GM23338 (cell line): ENCODE measurements at regions not wholly inside any gene's neighbourhood (a gene's known extent, or its start where the extent isn't known, plus 50 kb on each side); places are given as distances from the start of the nearest gene placed in this dataset.

Experiments used
- CREB1 ChIP-seq: fragments of 250-450 bp; sonication (Bioruptor Pico); IDR thresholded peaks from 2 replicates; pipeline ENCODE4 v1.5.0; 2020; ENCODE audit warnings: low read depth, mild to moderate bottlenecking, moderate library complexity
- EZH2 ChIP-seq: fragments of 200-600 bp; sonication (generic); IDR thresholded peaks from one replicate; pipeline ENCODE4 v1.8.0; 2017; ENCODE audit warnings: antibody characterized with exemption, mild to moderate bottlenecking, low read depth; ENCODE audit not compliant: unreplicated experiment
- EZH2phosphoT487 ChIP-seq: fragments of 200-600 bp; sonication (generic); IDR thresholded peaks from one replicate; pipeline ENCODE4 v1.8.1; 2018; ENCODE audit warnings: antibody characterized with exemption; ENCODE audit not compliant: unreplicated experiment
- JUNB ChIP-seq: IDR thresholded peaks from one replicate; pipeline ENCODE4 v1.6.1; 2016; ENCODE audit warnings: antibody characterized with exemption; ENCODE audit not compliant: unreplicated experiment
- POLR2AphosphoS5 ChIP-seq: IDR thresholded peaks from 2 replicates; pipeline ENCODE4 v1.6.1; 2016; ENCODE audit warnings: antibody characterized with exemption, low read depth
- ZNF331 ChIP-seq: fragments of 250-450 bp; sonication (Bioruptor Pico); IDR thresholded peaks from 2 replicates; pipeline ENCODE4 v1.5.0; 2020; ENCODE audit warnings: low read depth, mild to moderate bottlenecking, moderate library complexity
- TF ChIP-seq, protein P1 (sequence below), 2 experiments: fragments of 200-600 bp in 1 of 2; sonication (generic) in 1 of 2; conservative IDR thresholded peaks; 2 replicates each; pipeline versions ENCODE4 v1.5.1 to v1.6.1; 2016 to 2017; ENCODE audit warnings: antibody characterized with exemption in 2 of 2, low read depth in 2 of 2, mild to moderate bottlenecking in 2 of 2, moderate library complexity in 1 of 2
- TF ChIP-seq, protein P2 (sequence below): IDR thresholded peaks from one replicate; pipeline ENCODE4 v1.6.1; 2018; ENCODE audit warnings: antibody characterized with exemption; ENCODE audit not compliant: unreplicated experiment

DNA sequence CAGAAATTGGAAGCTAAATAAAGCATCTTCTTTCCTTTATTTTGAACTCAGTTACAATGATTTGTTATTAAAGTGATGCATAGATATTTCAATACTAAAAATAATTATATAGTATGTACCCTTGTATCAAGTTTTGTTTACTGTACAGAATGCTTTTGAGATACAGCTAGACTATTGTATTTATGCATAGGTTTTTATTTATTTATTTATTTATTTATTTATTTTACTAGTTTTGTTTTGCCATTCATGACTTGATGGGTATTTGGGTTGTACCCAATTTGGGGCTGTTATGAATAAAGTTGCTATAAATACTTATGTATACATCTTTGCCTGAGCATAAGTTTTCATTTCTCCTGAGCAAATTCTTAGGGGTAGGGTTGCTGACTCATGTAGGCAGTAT lies 118.7 kb upstream of the NXPH2 start:
- TF ChIP-seq, protein P1, sequence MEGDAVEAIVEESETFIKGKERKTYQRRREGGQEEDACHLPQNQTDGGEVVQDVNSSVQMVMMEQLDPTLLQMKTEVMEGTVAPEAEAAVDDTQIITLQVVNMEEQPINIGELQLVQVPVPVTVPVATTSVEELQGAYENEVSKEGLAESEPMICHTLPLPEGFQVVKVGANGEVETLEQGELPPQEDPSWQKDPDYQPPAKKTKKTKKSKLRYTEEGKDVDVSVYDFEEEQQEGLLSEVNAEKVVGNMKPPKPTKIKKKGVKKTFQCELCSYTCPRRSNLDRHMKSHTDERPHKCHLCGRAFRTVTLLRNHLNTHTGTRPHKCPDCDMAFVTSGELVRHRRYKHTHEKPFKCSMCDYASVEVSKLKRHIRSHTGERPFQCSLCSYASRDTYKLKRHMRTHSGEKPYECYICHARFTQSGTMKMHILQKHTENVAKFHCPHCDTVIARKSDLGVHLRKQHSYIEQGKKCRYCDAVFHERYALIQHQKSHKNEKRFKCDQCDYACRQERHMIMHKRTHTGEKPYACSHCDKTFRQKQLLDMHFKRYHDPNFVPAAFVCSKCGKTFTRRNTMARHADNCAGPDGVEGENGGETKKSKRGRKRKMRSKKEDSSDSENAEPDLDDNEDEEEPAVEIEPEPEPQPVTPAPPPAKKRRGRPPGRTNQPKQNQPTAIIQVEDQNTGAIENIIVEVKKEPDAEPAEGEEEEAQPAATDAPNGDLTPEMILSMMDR (conservative IDR thresholded peaks at IDR 0.05; ENCODE audit: low read depth in 2 of 2), result no peak
- no peak for TF ChIP-seq POLR2AphosphoS5
- TF ChIP-seq EZH2, result no peak
- no peak for TF ChIP-seq EZH2phosphoT487
- no peak for TF ChIP-seq CREB1 (CRISPR knock-in tag)
- no peak for TF ChIP-seq JUNB
- TF ChIP-seq, protein P2, sequence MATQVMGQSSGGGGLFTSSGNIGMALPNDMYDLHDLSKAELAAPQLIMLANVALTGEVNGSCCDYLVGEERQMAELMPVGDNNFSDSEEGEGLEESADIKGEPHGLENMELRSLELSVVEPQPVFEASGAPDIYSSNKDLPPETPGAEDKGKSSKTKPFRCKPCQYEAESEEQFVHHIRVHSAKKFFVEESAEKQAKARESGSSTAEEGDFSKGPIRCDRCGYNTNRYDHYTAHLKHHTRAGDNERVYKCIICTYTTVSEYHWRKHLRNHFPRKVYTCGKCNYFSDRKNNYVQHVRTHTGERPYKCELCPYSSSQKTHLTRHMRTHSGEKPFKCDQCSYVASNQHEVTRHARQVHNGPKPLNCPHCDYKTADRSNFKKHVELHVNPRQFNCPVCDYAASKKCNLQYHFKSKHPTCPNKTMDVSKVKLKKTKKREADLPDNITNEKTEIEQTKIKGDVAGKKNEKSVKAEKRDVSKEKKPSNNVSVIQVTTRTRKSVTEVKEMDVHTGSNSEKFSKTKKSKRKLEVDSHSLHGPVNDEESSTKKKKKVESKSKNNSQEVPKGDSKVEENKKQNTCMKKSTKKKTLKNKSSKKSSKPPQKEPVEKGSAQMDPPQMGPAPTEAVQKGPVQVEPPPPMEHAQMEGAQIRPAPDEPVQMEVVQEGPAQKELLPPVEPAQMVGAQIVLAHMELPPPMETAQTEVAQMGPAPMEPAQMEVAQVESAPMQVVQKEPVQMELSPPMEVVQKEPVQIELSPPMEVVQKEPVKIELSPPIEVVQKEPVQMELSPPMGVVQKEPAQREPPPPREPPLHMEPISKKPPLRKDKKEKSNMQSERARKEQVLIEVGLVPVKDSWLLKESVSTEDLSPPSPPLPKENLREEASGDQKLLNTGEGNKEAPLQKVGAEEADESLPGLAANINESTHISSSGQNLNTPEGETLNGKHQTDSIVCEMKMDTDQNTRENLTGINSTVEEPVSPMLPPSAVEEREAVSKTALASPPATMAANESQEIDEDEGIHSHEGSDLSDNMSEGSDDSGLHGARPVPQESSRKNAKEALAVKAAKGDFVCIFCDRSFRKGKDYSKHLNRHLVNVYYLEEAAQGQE, result no peak
- TF ChIP-seq ZNF331 (CRISPR knock-in tag), result no peak
